Uterus (tissue), 2 donors: ENCODE measurements at regions not wholly inside any gene's neighbourhood (a gene's known extent, or its start where the extent isn't known, plus 50 kb on each side); places are given as distances from the start of the nearest gene placed in this dataset.

Experiments
- CTCF ChIP-seq, 4 experiments: fragments of 200-600 bp in 2 of 4; fragments of 450-650 bp in 2 of 4; sonication (generic) in 2 of 4; IDR thresholded peaks; one replicate each; pipeline ENCODE4 v1.5.1; 2016 to 2019; ENCODE audit warnings: antibody characterized with exemption in 4 of 4, mild to moderate bottlenecking in 2 of 4, moderate library complexity in 1 of 4
- POLR2A ChIP-seq, 2 donors: fragments of 450-650 bp; IDR thresholded peaks; one replicate each; pipeline ENCODE4 v1.6.1; 2016; ENCODE audit warnings: antibody characterized with exemption in 2 of 2, mild to moderate bottlenecking in 1 of 2, moderate library complexity in 1 of 2

- TF ChIP-seq POLR2A (IDR thresholded peaks at IDR 0.05): no peak
- peak in 1 of 4 experiments; percentile 5 for TF ChIP-seq CTCF (IDR thresholded peaks at IDR 0.05)
These were observed 277.3 kb upstream of the FMN2 start for GRCh38 chr1:239814306-239814881.
